Mammary epithelial cell (primary cell): ENCODE measurements at regions not wholly inside any gene's neighbourhood (a gene's known extent, or its start where the extent isn't known, plus 50 kb on each side); places are given as distances from the start of the nearest gene placed in this dataset.
"Not testable (repeated sequence)": the region's sequence is repeated elsewhere in the genome, so short reads cannot be mapped to it uniquely, and the experiment has no call there.

Experiments used
- EZH2 ChIP-seq: IDR thresholded peaks from 2 replicates; pipeline ENCODE4 v1.6.1; 2012; ENCODE audit warnings: low read length, inconsistent platforms, borderline replicate concordance
- TF ChIP-seq, protein P1 (sequence below), 2 donors: IDR thresholded peaks in 1 of 2; conservative IDR thresholded peaks in 1 of 2; 2 replicates each; pipeline ENCODE4 v1.5.1; 2011 to 2012; ENCODE audit warnings: inconsistent platforms in 2 of 2, low read length in 2 of 2, mild to moderate bottlenecking in 2 of 2, control low read depth in 1 of 2, low read depth in 1 of 2; ENCODE audit not compliant: insufficient read depth in 1 of 2; ENCODE audit errors: extremely low read depth in 1 of 2

GRCh38 chr2:3908498-3908897 is 205.1 kb downstream of the DCDC2C start:
- TF ChIP-seq, protein P1, sequence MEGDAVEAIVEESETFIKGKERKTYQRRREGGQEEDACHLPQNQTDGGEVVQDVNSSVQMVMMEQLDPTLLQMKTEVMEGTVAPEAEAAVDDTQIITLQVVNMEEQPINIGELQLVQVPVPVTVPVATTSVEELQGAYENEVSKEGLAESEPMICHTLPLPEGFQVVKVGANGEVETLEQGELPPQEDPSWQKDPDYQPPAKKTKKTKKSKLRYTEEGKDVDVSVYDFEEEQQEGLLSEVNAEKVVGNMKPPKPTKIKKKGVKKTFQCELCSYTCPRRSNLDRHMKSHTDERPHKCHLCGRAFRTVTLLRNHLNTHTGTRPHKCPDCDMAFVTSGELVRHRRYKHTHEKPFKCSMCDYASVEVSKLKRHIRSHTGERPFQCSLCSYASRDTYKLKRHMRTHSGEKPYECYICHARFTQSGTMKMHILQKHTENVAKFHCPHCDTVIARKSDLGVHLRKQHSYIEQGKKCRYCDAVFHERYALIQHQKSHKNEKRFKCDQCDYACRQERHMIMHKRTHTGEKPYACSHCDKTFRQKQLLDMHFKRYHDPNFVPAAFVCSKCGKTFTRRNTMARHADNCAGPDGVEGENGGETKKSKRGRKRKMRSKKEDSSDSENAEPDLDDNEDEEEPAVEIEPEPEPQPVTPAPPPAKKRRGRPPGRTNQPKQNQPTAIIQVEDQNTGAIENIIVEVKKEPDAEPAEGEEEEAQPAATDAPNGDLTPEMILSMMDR (conservative IDR thresholded peaks at IDR 0.05 in 1 of 2, IDR thresholded peaks at IDR 0.05 in 1 of 2; ENCODE audit: extremely low read depth in 1 of 2, insufficient read depth in 1 of 2, low read depth in 1 of 2, low read length in 2 of 2) = not testable (repeated sequence)
- TF ChIP-seq EZH2 = not testable (repeated sequence)
